ENCODE measurements at regions not wholly inside any gene's neighbourhood (a gene's known extent, or its start where the extent isn't known, plus 50 kb on each side); places are given as distances from the start of the nearest gene placed in this dataset.

GRCh38 chr5:96611946-96612345 is 50.2 kb upstream of the CAST start:
- H3T11ph ChIP-seq (ENCODE audit: low read length): no peak overlapping the region
- no peak overlapping the region for H2BK120ac ChIP-seq (ENCODE audit: low read depth, low read length, poor library complexity, severe bottlenecking)
- H2BK15ac ChIP-seq (ENCODE audit: low read depth, low read length): no peak overlapping the region
- no peak overlapping the region for H2AFZ ChIP-seq (ENCODE audit: low read length)
- WGBS (ENCODE audit: extremely low coverage, insufficient read length, low lambda C conversion rate): no CpG with 5 or more reads among the region's 2 CpGs
- H2BK12ac ChIP-seq (ENCODE audit: insufficient read length, low read depth, low read length): no peak overlapping the region
- H2BK20ac ChIP-seq (ENCODE audit: low read depth, low read length, poor library complexity, severe bottlenecking): no peak overlapping the region
- no peak overlapping the region for H3K23ac ChIP-seq (ENCODE audit: insufficient read length, low read depth, low read length)
- DNase-seq: no peak
- no peaks in the 10 kb centered on the region for H3K4me1 ChIP-seq (ENCODE audit: insufficient read depth, low read length)
- H3K18ac ChIP-seq (ENCODE audit: insufficient read length, low read depth, low read length): no peak overlapping the region
- Mint-ChIP-seq H3K36me3 (ENCODE audit: insufficient read depth in 1 of 3, low read depth in 3 of 3) (peaks cover 0 to 4% (median 0%) of the 10 kb centered on the region in 3 experiments; a peak in 2 of 7 replicates), H3K9me3 (peaks cover 0 to 2% of the 10 kb centered on the region in 2 experiments; a peak in 2 of 5 replicates), H3K4me3 (no peak overlapping the region), H3K27me3 (ENCODE audit: low read depth) (peaks cover 2% of the 10 kb centered on the region; the same call in 1 of the 2 replicates), H3K4me1 (peaks cover 4% of the 10 kb centered on the region in 2 experiments), H3K27ac (no peak overlapping the region)
- no peaks in the 10 kb centered on the region for H3K79me1 ChIP-seq (ENCODE audit: insufficient read depth, low read depth, low read length, poor library complexity, severe bottlenecking)
- H3K79me2 ChIP-seq (ENCODE audit: insufficient read depth, low read length): no peaks in the 10 kb centered on the region
- no peak overlapping the region for H4K91ac ChIP-seq (ENCODE audit: insufficient read length, low read depth, low read length)
- no peaks in the 10 kb centered on the region for H3K23me2 ChIP-seq (ENCODE audit: insufficient read length, low read depth, low read length, poor library complexity, severe bottlenecking)
- H3K14ac ChIP-seq (ENCODE audit: insufficient read depth, low read length): no peak overlapping the region
- H3K4me2 ChIP-seq (ENCODE audit: insufficient read depth, insufficient read length, low read length): no peak overlapping the region
- no peak overlapping the region for H2AK5ac ChIP-seq (ENCODE audit: insufficient read length, low read length)
- H3K9ac ChIP-seq (ENCODE audit: extremely low read depth, insufficient read length, low read length): no peak overlapping the region
- H2BK5ac ChIP-seq (ENCODE audit: insufficient read length, low read length): no peak overlapping the region
- H3K27ac ChIP-seq (ENCODE audit: insufficient read length, low read depth, low read length): no peak overlapping the region
- H4K20me1 ChIP-seq (ENCODE audit: control insufficient read depth, insufficient read depth, insufficient read length): no peaks in the 10 kb centered on the region
- H4K8ac ChIP-seq (replicated peaks; ENCODE audit: insufficient read length, low read depth, low read length): no peak overlapping the region
- H3K4ac ChIP-seq (ENCODE audit: low read depth, low read length): no peak overlapping the region
- H3K27me3 ChIP-seq (ENCODE audit: insufficient read depth, low read length): no peaks in the 10 kb centered on the region
- H3K56ac ChIP-seq (ENCODE audit: insufficient read length, low read depth, low read length): no peak overlapping the region
- TF ChIP-seq CTCF (conservative IDR thresholded peaks at IDR 0.05): no peak
- no peaks in the 10 kb centered on the region for H3K9me3 ChIP-seq (ENCODE audit: control insufficient read depth, low read depth, low read length)
- no peak overlapping the region for H4K5ac ChIP-seq (ENCODE audit: insufficient read length, low read depth, low read length)

Measured in H9 (cell line).